ENCODE measurements at regions not wholly inside any gene's neighbourhood (a gene's known extent, or its start where the extent isn't known, plus 50 kb on each side); places are given as distances from the start of the nearest gene placed in this dataset.

- TF ChIP-seq CTCF (IDR thresholded peaks at IDR 0.05; ENCODE audit: borderline replicate concordance, extremely low read depth, low read length, poor library complexity, severe bottlenecking): peak; percentile 70
- no peak for TF ChIP-seq EZH2 (IDR thresholded peaks at IDR 0.05; ENCODE audit: borderline replicate concordance, low read depth, low read length, severe bottlenecking)
- H2AFZ ChIP-seq (ENCODE audit: low read depth, low read length): no peak overlapping the region
Observed at GRCh38 chr1:209513226-209513625, 70.3 kb upstream of the CAMK1G start.

GRCh38 chr1:209516771-209517680 lies 66.5 kb upstream of the CAMK1G start:
- H4K20me1 ChIP-seq (ENCODE audit: insufficient read depth, low read length): no peaks in the 10 kb centered on the region
- H3K27me3 ChIP-seq (ENCODE audit: insufficient read depth, low read length, poor library complexity): no peaks in the 10 kb centered on the region
- DNase-seq: no peak
- ATAC-seq (ENCODE audit: insufficient read depth, low read depth): no peak
- H2AFZ ChIP-seq (ENCODE audit: low read depth, low read length): no peak overlapping the region
- H3K79me2 ChIP-seq (ENCODE audit: insufficient read depth, low read length): no peaks in the 10 kb centered on the region
- no peak overlapping the region for H3K4me2 ChIP-seq (ENCODE audit: insufficient read depth, low read length)
- no peaks in the 10 kb centered on the region for H3K36me3 ChIP-seq (ENCODE audit: insufficient read depth, low read length)
- H3K9me3 ChIP-seq (ENCODE audit: insufficient read depth, low read length, severe bottlenecking): no peaks in the 10 kb centered on the region
- no peak overlapping the region for H3K9ac ChIP-seq (ENCODE audit: low read depth, low read length)
- no peaks in the 10 kb centered on the region for H3K4me1 ChIP-seq (ENCODE audit: insufficient read depth, low read length)
- H3K4me3 ChIP-seq (ENCODE audit: low read depth in 1 of 2, low read length in 2 of 2): no peak overlapping the region
- TF ChIP-seq CTCF (IDR thresholded peaks at IDR 0.05; ENCODE audit: borderline replicate concordance, extremely low read depth, low read length, poor library complexity, severe bottlenecking) (no peak), EZH2 (IDR thresholded peaks at IDR 0.05; ENCODE audit: borderline replicate concordance, low read depth, low read length, severe bottlenecking) (no peak)
- no peak overlapping the region for H3K27ac ChIP-seq (ENCODE audit: low read length)

More at GRCh38 chr1:209513226-209513625, 70.3 kb upstream of the CAMK1G start:
- ATAC-seq (ENCODE audit: insufficient read depth, low read depth) (peak; percentile 37; the same call in 2 of the 3 replicates), DNase-seq (no peak)
- no peak overlapping the region for H3K4me2 ChIP-seq (ENCODE audit: insufficient read depth, low read length)
- H3K4me3 ChIP-seq (ENCODE audit: low read depth in 1 of 2, low read length in 2 of 2): no peak overlapping the region
- no peaks in the 10 kb centered on the region for H3K79me2 ChIP-seq (ENCODE audit: insufficient read depth, low read length)
- no peak overlapping the region for H3K27ac ChIP-seq (ENCODE audit: low read length)
- no peaks in the 10 kb centered on the region for H3K9me3 ChIP-seq (ENCODE audit: insufficient read depth, low read length, severe bottlenecking)
- no peak overlapping the region for H3K9ac ChIP-seq (ENCODE audit: low read depth, low read length)
- no peaks in the 10 kb centered on the region for H3K36me3 ChIP-seq (ENCODE audit: insufficient read depth, low read length)
- no peaks in the 10 kb centered on the region for H3K4me1 ChIP-seq (ENCODE audit: insufficient read depth, low read length)
- no peaks in the 10 kb centered on the region for H4K20me1 ChIP-seq (ENCODE audit: insufficient read depth, low read length)
- no peaks in the 10 kb centered on the region for H3K27me3 ChIP-seq (ENCODE audit: insufficient read depth, low read length, poor library complexity)

- H3K36me3 ChIP-seq (ENCODE audit: insufficient read depth, low read length): no peaks in the 10 kb centered on the region
- no peak for DNase-seq
- H3K4me3 ChIP-seq (ENCODE audit: low read depth in 1 of 2, low read length in 2 of 2): no peak overlapping the region
- H3K9ac ChIP-seq (ENCODE audit: low read depth, low read length): no peak overlapping the region
- no peaks in the 10 kb centered on the region for H4K20me1 ChIP-seq (ENCODE audit: insufficient read depth, low read length)
- H3K9me3 ChIP-seq (ENCODE audit: insufficient read depth, low read length, severe bottlenecking): no peaks in the 10 kb centered on the region
- H3K79me2 ChIP-seq (ENCODE audit: insufficient read depth, low read length): no peaks in the 10 kb centered on the region
- no peak overlapping the region for H3K4me2 ChIP-seq (ENCODE audit: insufficient read depth, low read length)
- TF ChIP-seq EZH2 (IDR thresholded peaks at IDR 0.05; ENCODE audit: borderline replicate concordance, low read depth, low read length, severe bottlenecking) (no peak), CTCF (IDR thresholded peaks at IDR 0.05; ENCODE audit: borderline replicate concordance, extremely low read depth, low read length, poor library complexity, severe bottlenecking) (no peak)
- no peak overlapping the region for H3K27ac ChIP-seq (ENCODE audit: low read length)
- no peak overlapping the region for H2AFZ ChIP-seq (ENCODE audit: low read depth, low read length)
- no peaks in the 10 kb centered on the region for H3K4me1 ChIP-seq (ENCODE audit: insufficient read depth, low read length)
- no peak for ATAC-seq (ENCODE audit: insufficient read depth, low read depth)
- H3K27me3 ChIP-seq (ENCODE audit: insufficient read depth, low read length, poor library complexity): no peaks in the 10 kb centered on the region
Observed at GRCh38 chr1:209517681-209518050, 65.8 kb upstream of the CAMK1G start.

Measured in DND-41 (cell line).